Kidney (tissue), 13 donors: ENCODE measurements at regions not wholly inside any gene's neighbourhood (a gene's known extent, or its start where the extent isn't known, plus 50 kb on each side); places are given as distances from the start of the nearest gene placed in this dataset.

Experiments
- DNase-seq, 5 donors: peaks; one replicate each; pipeline ENCODE4 v3.0.0-alpha.2; 2013 to 2020
- FAIRE-seq: peaks from 2 replicates; lab custom pipeline; 2012; peaks lifted over from hg19 to GRCh38; lab: Jason Lieb, UNC
- H3K27ac ChIP-seq, 2 donors: one replicate each; pipeline ENCODE4 v1.7.0; 2013; ENCODE audit warnings: low read depth in 2 of 2, low read length in 2 of 2, inconsistent platforms in 1 of 2
- H3K27me3 ChIP-seq: one replicate; pipeline ENCODE4 v1.7.1; 2013; ENCODE audit warnings: low read length, inconsistent platforms; ENCODE audit not compliant: control insufficient read depth, insufficient read depth
- H3K36me3 ChIP-seq, 3 donors: one replicate each; pipeline versions ENCODE4 v1.7.0 to v1.7.1; 2013; ENCODE audit warnings: low read length in 3 of 3, control low read depth in 1 of 3, inconsistent platforms in 1 of 3; ENCODE audit not compliant: insufficient read depth in 3 of 3, control insufficient read depth in 2 of 3
- H3K4me1 ChIP-seq, 3 donors: one replicate each; pipeline versions ENCODE4 v1.7.0 to v1.7.1; 2013; ENCODE audit warnings: low read length in 3 of 3, inconsistent platforms in 1 of 3, low read depth in 1 of 3; ENCODE audit not compliant: control insufficient read depth in 2 of 3, insufficient read depth in 2 of 3
- H3K4me3 ChIP-seq, 3 donors: one replicate each; pipeline versions ENCODE4 v1.7.0 to v1.8.1; 2013; ENCODE audit warnings: low read length in 3 of 3, control low read depth in 1 of 3, inconsistent platforms in 1 of 3
- H3K9ac ChIP-seq, 3 donors: one replicate each; pipeline versions ENCODE4 v1.7.0 to v1.7.1; 2013; ENCODE audit warnings: low read length in 3 of 3, control low read depth in 1 of 3, inconsistent platforms in 1 of 3
- H3K9me3 ChIP-seq, 3 donors: one replicate each; pipeline versions ENCODE4 v1.7.0 to v1.7.1; 2013; ENCODE audit warnings: low read length in 3 of 3, control low read depth in 1 of 3, inconsistent platforms in 1 of 3; ENCODE audit not compliant: control insufficient read depth in 2 of 3, insufficient read depth in 1 of 3
- CTCF ChIP-seq: IDR thresholded peaks from 3 replicates; pipeline ENCODE4 v1.5.1; 2012; ENCODE audit warnings: mild to moderate bottlenecking, moderate library complexity, borderline replicate concordance; ENCODE audit not compliant: insufficient read depth; ENCODE audit errors: extremely low read depth
- intact Hi-C: fragments of 100-400 bp; cut with DNase I; formaldehyde crosslinking; loops from one replicate; pipeline ENCODE4 v1.11.1; 2022
- donor health status: control.
- donor health status: control.
- donor health status: control.
- donor health status: control.
- donor health status: control.
- donor health status: DM: yes; HTN: yes; CAD: no.
- donor health status: Normal renal cell carcinoma (clear cell type).

GRCh38 chr4:175308236-175308635 is 390.1 kb downstream of the ADAM29 start:
- FAIRE-seq, result no peak
- H3K4me3 ChIP-seq, result no peak overlapping the region
- TF ChIP-seq CTCF, result no peak
- intact Hi-C loops, result no loop called here
- H3K27me3 ChIP-seq, result no peaks in the 10 kb centered on the region
- no peaks in the 10 kb centered on the region for H3K9me3 ChIP-seq
- H3K36me3 ChIP-seq, result no peaks in the 10 kb centered on the region
- no peaks in the 10 kb centered on the region for H3K4me1 ChIP-seq
- no peak overlapping the region for H3K9ac ChIP-seq
- no peak for DNase-seq
- H3K27ac ChIP-seq, result no peak overlapping the region

DNA sequence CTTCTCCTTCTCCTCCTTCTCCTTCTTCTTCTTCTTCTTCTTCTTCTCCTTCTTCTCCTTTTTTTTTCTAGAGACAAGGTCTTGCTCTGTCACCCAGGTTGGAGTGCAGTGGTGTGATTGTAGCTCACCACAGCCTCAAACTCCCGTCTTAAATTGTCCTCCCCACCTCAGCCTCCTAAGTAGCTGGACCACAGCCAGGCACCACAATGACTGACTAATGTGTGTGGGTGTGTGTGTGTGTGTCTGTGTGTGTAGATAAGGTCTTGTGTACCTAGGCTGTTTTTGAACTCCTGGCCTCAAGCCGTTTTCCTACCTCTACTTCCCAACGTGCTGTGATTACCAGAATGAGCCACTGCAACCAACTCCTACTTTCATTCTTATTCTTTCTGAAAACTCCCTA is 390.9 kb downstream of the ADAM29 start:
- no peak for TF ChIP-seq CTCF
- H3K9ac ChIP-seq, result no peak overlapping the region
- no peaks in the 10 kb centered on the region for H3K27me3 ChIP-seq
- H3K36me3 ChIP-seq, result no peaks in the 10 kb centered on the region
- no peaks in the 10 kb centered on the region for H3K4me1 ChIP-seq
- DNase-seq, result no peak
- intact Hi-C loops, result no loop called here
- no peaks in the 10 kb centered on the region for H3K9me3 ChIP-seq
- no peak overlapping the region for H3K4me3 ChIP-seq
- no peak overlapping the region for H3K27ac ChIP-seq
- FAIRE-seq, result no peak

GRCh38 chr4:175325230-175325629 is 407.1 kb downstream of the ADAM29 start:
- intact Hi-C loops, result no loop called here
- Histone ChIP-seq H3K27me3 (no peaks in the 10 kb centered on the region), H3K4me3 (no peak overlapping the region), H3K4me1 (no peaks in the 10 kb centered on the region), H3K9ac (no peak overlapping the region), H3K9me3 (no peaks in the 10 kb centered on the region), H3K36me3 (no peaks in the 10 kb centered on the region), H3K27ac (no peak overlapping the region)
- FAIRE-seq (no peak), DNase-seq (peak in 2 of 5 donors; percentile 12 to 43)
- no peak for TF ChIP-seq CTCF

DNA sequence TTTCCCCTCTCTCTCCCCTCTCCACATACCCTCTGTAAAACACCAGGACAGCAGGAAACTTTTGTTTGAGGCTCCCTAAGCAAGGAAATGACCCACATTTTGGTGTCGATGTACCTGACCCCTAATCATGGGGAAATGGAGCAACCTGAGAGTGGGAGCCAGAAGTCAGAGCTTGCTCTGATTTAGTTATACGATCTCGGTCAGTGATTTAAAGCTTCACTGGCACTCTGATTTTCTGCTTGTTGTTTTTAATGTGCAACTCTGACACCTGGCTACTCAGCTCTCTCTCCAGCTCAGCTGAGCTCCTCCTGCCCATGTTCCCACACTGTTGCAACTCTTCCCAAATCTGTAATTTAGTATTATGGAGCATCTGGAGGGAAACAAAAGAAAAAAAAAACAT is 408.6 kb downstream of the ADAM29 start:
- FAIRE-seq, result no peak
- DNase-seq, result peak in 3 of 5 donors; percentile 33 to 67 (median 58)
- no peaks in the 10 kb centered on the region for H3K4me1 ChIP-seq
- no peak for TF ChIP-seq CTCF
- no peaks in the 10 kb centered on the region for H3K9me3 ChIP-seq
- H3K36me3 ChIP-seq, result no peaks in the 10 kb centered on the region
- intact Hi-C loops, result no loop called here
- no peak overlapping the region for H3K4me3 ChIP-seq
- H3K27me3 ChIP-seq, result no peaks in the 10 kb centered on the region
- no peak overlapping the region for H3K9ac ChIP-seq
- no peak overlapping the region for H3K27ac ChIP-seq
